Uterus (tissue), 2 donors: ENCODE measurements at regions not wholly inside any gene's neighbourhood (a gene's known extent, or its start where the extent isn't known, plus 50 kb on each side); places are given as distances from the start of the nearest gene placed in this dataset.

Experiments
- CTCF ChIP-seq, 4 experiments: fragments of 200-600 bp in 2 of 4; fragments of 450-650 bp in 2 of 4; sonication (generic) in 2 of 4; IDR thresholded peaks; one replicate each; pipeline ENCODE4 v1.5.1; 2016 to 2019; ENCODE audit warnings: antibody characterized with exemption in 4 of 4, mild to moderate bottlenecking in 2 of 4, moderate library complexity in 1 of 4
- POLR2A ChIP-seq, 2 donors: fragments of 450-650 bp; IDR thresholded peaks; one replicate each; pipeline ENCODE4 v1.6.1; 2016; ENCODE audit warnings: antibody characterized with exemption in 2 of 2, mild to moderate bottlenecking in 1 of 2, moderate library complexity in 1 of 2

- TF ChIP-seq POLR2A (IDR thresholded peaks at IDR 0.05) = no peak
- TF ChIP-seq CTCF (IDR thresholded peaks at IDR 0.05) = no peak
Observed at GRCh38 chr5:118173340-118173739, 815.0 kb downstream of the DTWD2 start.
